Caki2 (cell line): ENCODE measurements at regions not wholly inside any gene's neighbourhood (a gene's known extent, or its start where the extent isn't known, plus 50 kb on each side); places are given as distances from the start of the nearest gene placed in this dataset.
"Not testable (repeated sequence)": the region's sequence is repeated elsewhere in the genome, so short reads cannot be mapped to it uniquely, and the experiment has no call there.

ENCODE experiments used
- DNase-seq: peaks from one replicate; pipeline ENCODE4 v3.0.0-alpha.2; 2015; ENCODE audit warnings: low read depth
- in situ Hi-C: cut with HindIII; loops from 2 replicates; pipeline ENCODE4 v1.10.0; 2016; ENCODE audit warnings: low sequenced_read_pairs, low pct_unique_long_range_greater_than_20kb, mixed read lengths

- no peak for DNase-seq
- in situ Hi-C loops = no loop called here
Observed at GRCh38 chr5:163661360-163661759, 155.9 kb downstream of the MAT2B start.

GRCh38 chr5:163670036-163670435, 164.6 kb downstream of the MAT2B start:
- DNase-seq = no peak
- in situ Hi-C loops = no loop called here

GRCh38 chr5:163677092-163677491, 171.7 kb downstream of the MAT2B start:
- in situ Hi-C loops = no loop called here
- DNase-seq = no peak

DNA sequence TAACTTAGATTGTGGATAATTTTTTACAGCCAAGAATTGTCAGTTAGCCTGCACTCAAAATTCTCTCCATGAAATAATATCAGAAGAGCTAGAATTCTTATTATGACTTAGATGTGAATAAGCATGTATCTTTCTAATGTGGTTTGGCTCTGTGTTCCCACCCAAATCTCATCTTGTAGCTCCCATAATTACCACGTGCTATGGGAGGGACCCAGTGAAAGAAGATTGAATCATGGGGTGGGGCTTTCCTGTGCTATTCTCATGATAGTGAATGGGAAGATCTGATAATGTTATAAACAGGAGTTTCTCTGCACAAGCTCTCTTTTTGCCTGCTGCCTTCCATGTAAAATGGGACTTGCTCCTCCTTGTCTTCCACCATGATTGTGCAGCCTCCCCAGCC, 176.8 kb downstream of the MAT2B start:
- in situ Hi-C loops = no loop called here
- DNase-seq = no peak

DNA sequence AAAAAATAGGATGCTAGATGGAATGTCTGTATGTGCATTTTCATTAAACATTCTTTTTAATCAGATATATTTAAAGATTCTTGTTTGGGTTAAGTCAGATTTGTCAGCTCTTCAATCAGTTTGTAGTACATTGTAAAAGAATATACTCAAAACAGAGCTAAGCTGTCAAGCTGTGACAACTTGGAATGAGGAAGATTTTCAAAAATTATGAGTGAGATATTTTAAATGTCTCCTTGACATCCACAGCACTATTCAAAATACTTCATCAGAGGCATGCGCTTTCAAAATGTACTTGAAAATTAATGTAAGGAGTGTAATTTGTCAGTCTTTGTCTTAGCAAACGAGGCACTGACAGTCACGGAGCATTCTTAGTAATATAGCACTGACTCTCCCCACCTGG, 182.0 kb downstream of the MAT2B start:
- in situ Hi-C loops = no loop called here
- DNase-seq = no peak

DNA sequence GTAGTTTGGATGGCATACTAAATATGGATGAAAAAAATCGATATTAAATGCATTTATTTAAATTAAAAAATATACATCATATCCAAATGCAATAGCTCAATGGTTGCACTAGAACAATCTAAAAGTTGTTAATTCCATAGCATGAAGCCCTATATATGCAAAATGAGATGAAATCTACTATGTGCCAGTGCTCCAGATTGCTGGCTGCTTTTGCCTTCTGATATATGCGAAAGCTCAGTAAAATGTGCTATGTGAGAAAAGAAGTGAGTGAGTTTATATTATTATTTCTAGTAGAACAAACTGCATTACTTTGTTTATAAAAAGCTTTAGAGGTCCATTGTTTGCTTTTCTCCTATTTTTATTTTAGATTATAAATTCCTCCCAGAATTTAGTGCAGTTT, 186.7 kb downstream of the MAT2B start:
- in situ Hi-C loops = no loop called here
- no peak for DNase-seq

GRCh38 chr5:163695830-163696578, 190.6 kb downstream of the MAT2B start:
- peak; percentile 48 for DNase-seq
- in situ Hi-C loops = no loop called here

DNA sequence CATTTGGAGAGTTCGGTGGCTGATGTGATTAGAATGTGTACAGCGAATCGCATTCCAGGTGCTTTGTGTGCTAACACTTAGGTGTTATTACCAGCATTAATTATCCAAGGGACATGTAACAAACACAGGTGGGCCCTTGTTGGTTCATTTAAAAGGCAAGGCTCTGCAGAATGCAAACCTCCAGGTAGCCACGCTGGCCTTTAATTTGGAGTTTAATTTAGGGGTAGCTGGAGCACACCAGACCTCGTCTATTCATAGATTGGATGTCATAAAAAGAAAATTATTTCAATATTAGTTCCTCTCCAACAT, 191.1 kb downstream of the MAT2B start:
- in situ Hi-C loops = no loop called here
- no peak for DNase-seq

DNA sequence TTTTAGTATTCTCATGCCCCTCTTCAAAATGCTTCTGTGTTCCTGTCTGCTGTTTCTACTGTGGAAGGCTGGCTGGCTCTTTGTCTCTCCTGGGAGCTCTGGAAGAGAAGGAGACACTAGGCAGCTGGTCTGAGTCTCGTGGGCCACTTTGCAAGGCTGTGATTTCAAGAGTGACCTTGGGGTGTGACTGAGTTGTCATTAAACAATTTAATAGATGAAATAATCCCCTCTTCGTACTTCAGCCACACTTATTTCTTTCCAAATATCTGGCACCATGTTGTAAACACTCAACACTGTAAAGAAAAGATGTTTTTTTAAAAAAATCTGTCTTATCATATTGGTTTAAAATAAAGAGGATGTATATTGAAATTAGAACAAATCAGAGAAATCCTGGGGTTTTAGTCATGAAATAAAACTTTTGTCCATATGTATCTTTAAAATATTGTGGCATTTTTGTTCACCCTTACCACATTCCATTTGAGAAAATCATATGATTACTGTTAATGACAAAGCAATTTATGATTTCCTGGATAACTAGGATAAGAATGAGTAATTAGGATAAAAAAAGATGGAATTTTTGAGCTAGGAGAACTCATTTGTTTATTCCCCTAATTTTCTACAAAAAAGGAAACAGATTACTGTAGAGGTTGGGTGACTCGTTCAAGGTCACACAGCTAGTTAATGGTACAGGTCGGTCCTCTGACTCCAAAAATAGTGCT, 200.8 kb downstream of the MAT2B start:
- in situ Hi-C loops = no loop called here

GRCh38 chr5:163712011-163712410, 206.6 kb downstream of the MAT2B start:
- in situ Hi-C loops = no loop called here
- DNase-seq = no peak

More for the DNA sequence above, 200.8 kb downstream of the MAT2B start:
- DNase-seq = no peak

DNA sequence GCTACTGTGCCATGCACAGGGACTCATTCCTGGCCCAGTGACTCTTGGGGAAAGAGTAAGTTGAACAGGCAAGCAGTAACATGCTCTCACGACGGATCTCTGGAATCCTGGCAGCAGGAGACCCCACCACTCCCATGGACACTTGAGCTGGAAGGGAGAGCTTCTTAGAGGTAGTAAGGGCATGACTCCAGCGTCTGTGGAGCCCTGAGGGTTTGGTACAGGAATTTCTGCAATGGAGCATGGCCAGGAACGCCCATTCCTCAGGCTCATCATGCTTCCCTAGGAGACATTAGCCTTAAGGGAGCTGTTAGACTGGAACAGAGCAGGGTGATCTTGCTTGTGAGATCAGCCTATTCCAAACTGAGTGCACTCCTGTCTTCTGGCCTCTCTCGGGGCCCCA, 212.9 kb downstream of the MAT2B start:
- no peak for DNase-seq
- in situ Hi-C loops = no loop called here

- DNase-seq = no peak
- in situ Hi-C loops = no loop called here
Observed at GRCh38 chr5:163724305-163724704, 218.9 kb downstream of the MAT2B start.

DNA sequence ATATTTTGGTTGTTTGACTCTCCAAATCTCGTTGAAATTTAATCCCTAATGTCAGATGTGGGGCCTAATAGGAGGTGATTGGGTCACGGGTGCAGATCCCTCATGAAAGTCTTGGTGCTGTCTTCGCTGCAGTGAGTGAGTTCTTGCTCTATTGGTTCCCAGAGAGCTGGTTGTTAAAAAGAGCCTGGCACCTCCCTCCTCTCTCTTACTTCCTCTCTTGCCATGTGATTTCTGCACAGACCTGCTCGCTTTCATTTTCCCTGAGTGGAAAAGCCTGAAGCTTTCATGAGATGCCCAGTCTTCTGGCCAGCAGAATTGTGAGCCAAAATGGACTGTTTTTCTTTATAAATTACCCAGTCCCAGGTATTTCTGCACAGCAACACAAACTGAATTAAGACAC, 221.6 kb downstream of the MAT2B start:
- DNase-seq = no peak
- in situ Hi-C loops = no loop called here

- DNase-seq = no peak
- in situ Hi-C loops = no loop called here
Observed at GRCh38 chr5:163730206-163730756, 224.9 kb downstream of the MAT2B start.

DNA sequence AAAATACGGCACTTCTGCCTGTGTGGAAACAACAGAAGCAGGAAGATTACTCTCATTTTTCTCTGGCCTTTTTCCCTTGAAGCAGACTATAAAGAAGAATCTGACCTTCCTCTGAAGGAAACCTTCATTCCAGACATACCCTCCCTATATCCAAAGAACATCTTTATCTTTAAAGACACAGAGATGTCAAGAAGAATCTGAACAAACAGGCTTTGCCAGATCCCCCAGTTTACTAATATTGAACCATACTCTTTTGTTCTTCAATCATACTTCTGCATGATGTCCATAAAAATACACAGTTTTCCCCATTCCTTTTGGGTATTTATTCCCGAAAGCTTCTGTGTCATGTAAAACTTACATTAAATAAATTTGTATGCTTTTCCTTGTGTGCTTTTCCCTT, 225.8 kb downstream of the MAT2B start:
- DNase-seq = no peak
- in situ Hi-C loops = no loop called here

DNA sequence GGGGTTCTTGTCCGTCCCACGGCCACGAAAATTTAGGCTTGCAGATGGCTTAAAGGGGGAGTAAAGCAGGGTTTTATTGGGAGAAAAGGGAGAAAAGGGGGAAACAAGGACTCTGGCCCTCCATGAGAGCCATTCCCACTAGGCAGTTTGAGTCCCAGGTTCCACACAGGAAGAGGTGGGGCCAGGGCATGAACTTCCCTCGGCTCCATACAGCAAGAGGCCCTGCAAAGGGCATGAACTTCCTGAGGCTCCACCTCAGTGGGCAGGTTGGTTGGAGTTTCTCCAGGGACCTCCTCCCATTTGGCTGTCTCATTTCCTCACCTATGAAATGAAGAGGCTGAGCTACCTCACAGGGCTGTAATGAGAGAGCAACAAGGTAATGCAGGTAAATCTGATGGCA, 229.7 kb downstream of the MAT2B start:
- in situ Hi-C loops = no loop called here
- DNase-seq = no peak

- in situ Hi-C loops = no loop called here
- no peak for DNase-seq
Observed at GRCh38 chr5:163747586-163747985, 242.2 kb downstream of the MAT2B start.

GRCh38 chr5:163748934-163749333, 243.5 kb downstream of the MAT2B start:
- in situ Hi-C loops = no loop called here
- no peak for DNase-seq

DNA sequence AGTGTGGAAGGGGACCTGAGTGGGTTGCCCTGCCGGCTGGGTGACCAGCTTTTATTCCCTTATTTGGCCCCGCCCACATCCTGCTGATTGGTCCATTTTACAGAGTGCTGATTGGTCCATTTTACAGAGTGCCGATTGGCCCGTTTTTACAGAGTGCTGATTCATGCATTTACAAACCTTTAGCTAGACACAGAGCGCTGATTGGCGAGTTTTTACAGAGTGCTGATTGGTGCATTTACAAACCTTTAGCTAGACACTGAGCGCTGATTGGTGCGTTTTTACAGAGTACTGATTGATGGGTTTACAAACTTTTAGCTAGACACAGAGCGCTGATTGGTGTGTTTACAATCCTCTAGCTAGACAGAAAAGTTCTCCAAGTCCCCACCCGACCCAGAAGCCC, 245.0 kb downstream of the MAT2B start:
- in situ Hi-C loops, DNase-seq: not testable (repeated sequence)

- DNase-seq = no peak
- in situ Hi-C loops = no loop called here
Observed at GRCh38 chr5:163755505-163755904, 250.1 kb downstream of the MAT2B start.
